Sigmoid colon (tissue), 4 donors: ENCODE measurements at regions not wholly inside any gene's neighbourhood (a gene's known extent, or its start where the extent isn't known, plus 50 kb on each side); places are given as distances from the start of the nearest gene placed in this dataset.

Source experiments
- CTCF ChIP-seq, 4 experiments: fragments of 450-650 bp in 3 of 4; fragments of 200-600 bp in 1 of 4; IDR thresholded peaks; one replicate each; pipeline ENCODE4 v1.5.1; 2016 to 2019; ENCODE audit warnings: antibody characterized with exemption in 4 of 4, mild to moderate bottlenecking in 3 of 4, moderate library complexity in 2 of 4
- EP300 ChIP-seq, 4 donors: sonication (generic); formaldehyde crosslinking; IDR thresholded peaks; one replicate each; pipeline ENCODE4 v1.6.1; 2017; ENCODE audit warnings: antibody characterized with exemption in 4 of 4
- POLR2A ChIP-seq, 2 donors: fragments of 450-650 bp; IDR thresholded peaks; one replicate each; pipeline ENCODE4 v1.6.1; 2016; ENCODE audit warnings: antibody characterized with exemption in 2 of 2, mild to moderate bottlenecking in 2 of 2, moderate library complexity in 2 of 2
- POLR2AphosphoS5 ChIP-seq, 4 donors: sonication (generic); formaldehyde crosslinking; IDR thresholded peaks; one replicate each; pipeline ENCODE4 v1.6.1; 2017; ENCODE audit warnings: antibody characterized with exemption in 4 of 4

GRCh38 chr5:179405054-179405416, 59.8 kb upstream of the ADAMTS2 start:
- TF ChIP-seq CTCF (IDR thresholded peaks at IDR 0.05) (no peak), POLR2A (IDR thresholded peaks at IDR 0.05) (no peak), POLR2AphosphoS5 (IDR thresholded peaks at IDR 0.05) (no peak), EP300 (IDR thresholded peaks at IDR 0.05) (no peak)
